HCT116 (cell line): ENCODE measurements at regions not wholly inside any gene's neighbourhood (a gene's known extent, or its start where the extent isn't known, plus 50 kb on each side); places are given as distances from the start of the nearest gene placed in this dataset.

Source experiments
- ATAC-seq: fragments of 200-7000 bp; cut with Tn5 transposase; 2 replicates; pipeline ENCODE4 v1.9.1; 2020; ENCODE audit warnings: mild to moderate bottlenecking, moderate library complexity
- BruUV-seq: library from RNA; stranded (reverse); fragments of 400-500 nt; replicated peaks from 2 replicates; lab custom pipeline; 2021; lab: Mats Ljungman, UMichigan
- CTCF ChIA-PET: fragments of 300-600 bp; sonication (Branson Sonifier 250); formaldehyde crosslinking; loops from one replicate; lab custom pipeline; 2021; ENCODE audit warnings: antibody characterized with exemption; lab: Charles Lee
- POLR2A ChIA-PET: fragments of 300-600, 350-600 bp; sonication (Branson Sonifier 250); formaldehyde crosslinking; loops from one replicate; lab custom pipeline; 2021; ENCODE audit warnings: antibody characterized with exemption; lab: Charles Lee
- RAD21 ChIA-PET, 2 experiments: fragments of 300-600 bp; sonication (Branson Sonifier 250); formaldehyde crosslinking; loops; one replicate each; lab custom pipeline; 2023; ENCODE audit warnings: low total read pairs in 2 of 2; ENCODE audit not compliant: uncharacterized antibody in 2 of 2, unreplicated experiment in 2 of 2, low non-redundant PET in 1 of 2; lab: Charles Lee
- DNase-seq: peaks from one replicate; pipeline ENCODE4 v3.0.0-alpha.2; 2010; ENCODE audit warnings: low read depth, low spot score
- H2AFZ ChIP-seq: fragments of 200-600 bp; shearing (Covaris generic), sonication (generic); 2 replicates; pipeline ENCODE4 v1.6.1; 2017; ENCODE audit warnings: low read depth, mixed run types, mixed read lengths, antibody characterized with exemption, low read length; ENCODE audit not compliant: poor library complexity, severe bottlenecking
- H3K27ac ChIP-seq: 2 replicates; pipeline ENCODE4 v1.5.1; 2012; ENCODE audit warnings: low read depth, low read length
- H3K27me3 ChIP-seq: fragments of 200-600 bp; sonication (generic); 2 replicates; pipeline ENCODE4 v1.6.1; 2016; ENCODE audit warnings: mixed run types, low read length, mixed read lengths; ENCODE audit not compliant: insufficient read depth
- H3K36me3 ChIP-seq, 2 experiments: fragments of 200-500 bp in 1 of 2; fragments of 200-600 bp in 1 of 2; sonication (Bioruptor generic) in 1 of 2; sonication (generic) in 1 of 2; 2 replicates each; pipeline versions ENCODE4 v1.5.1 to v1.6.1; 2014 to 2016; ENCODE audit warnings: low read length in 2 of 2, inconsistent platforms in 1 of 2, mixed read lengths in 1 of 2, mixed run types in 1 of 2; ENCODE audit not compliant: insufficient read depth in 2 of 2, control insufficient read depth in 1 of 2
- H3K4me1 ChIP-seq, 2 experiments: fragments of 200-600 bp in 1 of 2; sonication (generic) in 1 of 2; 2 replicates each; pipeline versions ENCODE4 v1.5.1 to v1.6.1; 2012 to 2017; ENCODE audit warnings: low read length in 2 of 2, inconsistent platforms in 1 of 2, mild to moderate bottlenecking in 1 of 2, mixed read lengths in 1 of 2, mixed run types in 1 of 2, moderate library complexity in 1 of 2; ENCODE audit not compliant: insufficient read depth in 2 of 2, control insufficient read depth in 1 of 2
- H3K4me2 ChIP-seq: fragments of 200-600 bp; sonication (generic); 2 replicates; pipeline ENCODE4 v1.6.1; 2017; ENCODE audit warnings: mixed run types, low read length, mixed read lengths
- H3K4me3 ChIP-seq, 2 experiments: fragments of 200-600 bp in 1 of 2; sonication (generic) in 1 of 2; replicated peaks in 1 of 2; 2 replicates each; pipeline ENCODE4 v1.5.1; 2011 to 2016; ENCODE audit warnings: low read length in 2 of 2, control low read depth in 1 of 2, low read depth in 1 of 2, mild to moderate bottlenecking in 1 of 2, mixed read lengths in 1 of 2, mixed run types in 1 of 2
- H3K79me2 ChIP-seq: fragments of 200-600 bp; sonication (generic); 2 replicates; pipeline ENCODE4 v1.6.1; 2017; ENCODE audit warnings: mild to moderate bottlenecking, mixed run types, low read length, moderate library complexity, mixed read lengths; ENCODE audit not compliant: insufficient read depth
- H3K9ac ChIP-seq: fragments of 200-600 bp; sonication (generic); 2 replicates; pipeline ENCODE4 v1.6.1; 2016; ENCODE audit warnings: low read length, mixed read lengths
- H3K9me2 ChIP-seq: fragments of 200-600 bp; sonication (generic), shearing (Covaris generic); 2 replicates; pipeline ENCODE4 v1.6.1; 2017; ENCODE audit warnings: mixed run types, mild to moderate bottlenecking, moderate library complexity; ENCODE audit not compliant: insufficient read depth
- H3K9me3 ChIP-seq, 2 experiments: fragments of 200-500 bp in 1 of 2; fragments of 200-600 bp in 1 of 2; sonication (Bioruptor generic) in 1 of 2; sonication (generic) in 1 of 2; 2 replicates each; pipeline ENCODE4 v1.6.1; 2014 to 2017; ENCODE audit warnings: low read length in 2 of 2, mixed read lengths in 2 of 2, inconsistent platforms in 1 of 2, low read depth in 1 of 2, mild to moderate bottlenecking in 1 of 2, mixed run types in 1 of 2, moderate library complexity in 1 of 2; ENCODE audit not compliant: control insufficient read depth in 1 of 2, insufficient read depth in 1 of 2
- H4K20me1 ChIP-seq: fragments of 200-600 bp; sonication (generic), shearing (Covaris generic); 2 replicates; pipeline ENCODE4 v1.6.1; 2017; ENCODE audit warnings: mixed run types, mild to moderate bottlenecking, moderate library complexity; ENCODE audit not compliant: insufficient read depth
- CEBPB ChIP-seq: IDR thresholded peaks from 2 replicates; pipeline ENCODE4 v1.6.1; 2012; ENCODE audit warnings: low read depth
- EGR1 ChIP-seq: IDR thresholded peaks from 2 replicates; pipeline ENCODE4 v1.6.1; 2012; ENCODE audit warnings: low read depth
- EZH2 ChIP-seq: fragments of 200-600 bp; sonication (generic); IDR thresholded peaks from 2 replicates; pipeline ENCODE4 v1.6.1; 2017; ENCODE audit warnings: antibody characterized with exemption, mixed run types
- FOSL1 ChIP-seq: IDR thresholded peaks from 2 replicates; pipeline ENCODE4 v1.6.1; 2012; ENCODE audit warnings: low read depth
- JUND ChIP-seq: IDR thresholded peaks from 2 replicates; pipeline ENCODE4 v1.6.1; 2012
- POLR2A ChIP-seq: IDR thresholded peaks from 2 replicates; pipeline ENCODE4 v1.7.0; 2011; ENCODE audit warnings: borderline replicate concordance; ENCODE audit not compliant: insufficient read depth, insufficient read length; ENCODE audit errors: extremely low read depth
- POLR2AphosphoS5 ChIP-seq: IDR thresholded peaks from 2 replicates; pipeline ENCODE4 v1.6.1; 2011; ENCODE audit warnings: mild to moderate bottlenecking, low read depth, low read length, moderate library complexity
- SP1 ChIP-seq: IDR thresholded peaks from 2 replicates; pipeline ENCODE4 v1.6.1; 2012; ENCODE audit warnings: low read depth
- TCF7L2 ChIP-seq: IDR thresholded peaks from 2 replicates; pipeline ENCODE4 v1.7.0; 2011; ENCODE audit warnings: borderline replicate concordance, inconsistent platforms; ENCODE audit not compliant: insufficient read depth, insufficient read length; ENCODE audit errors: extremely low read depth
- YY1 ChIP-seq: IDR thresholded peaks from 2 replicates; pipeline ENCODE4 v1.6.1; 2011; ENCODE audit warnings: low read length, low read depth, moderate library complexity, mild to moderate bottlenecking; ENCODE audit not compliant: insufficient replicate concordance; ENCODE audit errors: extremely low read depth
- ZFX ChIP-seq: fragments of 450-650 bp; IDR thresholded peaks from 2 replicates; pipeline ENCODE4 v1.6.1; 2017
- ZNF274 ChIP-seq: fragments of 200-500 bp; sonication (Bioruptor generic); IDR thresholded peaks from 2 replicates; pipeline ENCODE4 v1.6.1; 2014; ENCODE audit warnings: mild to moderate bottlenecking, low read depth, low read length, inconsistent platforms
- intact Hi-C: fragments of 100-400 bp; cut with micrococcal nuclease; formaldehyde crosslinking; loops from 2 replicates; pipeline ENCODE4 v1.10.0; 2022

- DNase-seq (no peak), ATAC-seq (no peak)
- Histone ChIP-seq H4K20me1 (no peaks in the 10 kb centered on the region), H3K4me3 (no peak overlapping the region), H3K9me3 (no peaks in the 10 kb centered on the region), H3K27me3 (no peaks in the 10 kb centered on the region), H2AFZ (no peak overlapping the region), H3K4me1 (no peaks in the 10 kb centered on the region), H3K27ac (no peak overlapping the region), H3K9me2 (no peaks in the 10 kb centered on the region), H3K79me2 (no peaks in the 10 kb centered on the region), H3K4me2 (no peak overlapping the region)
- no TSS peak for BruUV-seq
- CTCF ChIA-PET = no interaction called here
- intact Hi-C loops = no loop called here
- TF ChIP-seq EZH2 (no peak), SP1 (no peak), EGR1 (no peak), CEBPB (no peak), ZNF274 (no peak), TCF7L2 (no peak)
- TF ChIP-seq, all 23 proteins: peak for 0
- Histone ChIP-seq H3K36me3 (no peaks in the 10 kb centered on the region), H3K9ac (no peak overlapping the region)
- ChIA-PET POLR2A (no interaction called here), RAD21 (no interaction called here)
These were observed 1114.5 kb downstream of the DSC3 start for GRCh38 chr18:29928081-29928480.

GRCh38 chr18:29925566-29925965 is 1117.0 kb downstream of the DSC3 start:
- RAD21 ChIA-PET = no interaction called here
- H3K9ac ChIP-seq = no peak overlapping the region
- TF ChIP-seq TCF7L2 = no peak
- TF ChIP-seq POLR2AphosphoS5 = no peak
- TF ChIP-seq YY1 = no peak
- no peak for TF ChIP-seq FOSL1
- TF ChIP-seq JUND = no peak
- TF ChIP-seq EZH2 = no peak
- no peak for TF ChIP-seq POLR2A
- no peak for TF ChIP-seq ZFX
- TF ChIP-seq, all 23 proteins: peak for 0
- no peak overlapping the region for H3K4me2 ChIP-seq
- H3K79me2 ChIP-seq = no peaks in the 10 kb centered on the region
- H3K9me3 ChIP-seq = no peaks in the 10 kb centered on the region
- H3K27ac ChIP-seq = no peak overlapping the region
- BruUV-seq = no TSS peak
- no peak for ATAC-seq
- POLR2A ChIA-PET = no interaction called here
- no peaks in the 10 kb centered on the region for H3K27me3 ChIP-seq
- CTCF ChIA-PET = no interaction called here
- intact Hi-C loops = no loop called here
- no peaks in the 10 kb centered on the region for H3K9me2 ChIP-seq
- no peaks in the 10 kb centered on the region for H4K20me1 ChIP-seq
- no peak for DNase-seq
- H3K4me3 ChIP-seq = no peak overlapping the region
- H3K36me3 ChIP-seq = no peaks in the 10 kb centered on the region
- no peaks in the 10 kb centered on the region for H3K4me1 ChIP-seq
- H2AFZ ChIP-seq = no peak overlapping the region
